Transverse colon (tissue), 4 donors: ENCODE measurements at regions not wholly inside any gene's neighbourhood (a gene's known extent, or its start where the extent isn't known, plus 50 kb on each side); places are given as distances from the start of the nearest gene placed in this dataset.

Experiments
- POLR2A ChIP-seq: fragments of 450-650 bp; IDR thresholded peaks from one replicate; pipeline ENCODE4 v1.6.1; 2016; ENCODE audit warnings: antibody characterized with exemption, mild to moderate bottlenecking, moderate library complexity
- POLR2AphosphoS5 ChIP-seq, 3 donors: sonication (generic); formaldehyde crosslinking; IDR thresholded peaks; one replicate each; pipeline ENCODE4 v1.6.1; 2016; ENCODE audit warnings: antibody characterized with exemption in 3 of 3
- TF ChIP-seq, protein P1 (sequence below), 5 experiments: fragments of 200-600 bp in 3 of 5; fragments of 450-650 bp in 2 of 5; sonication (generic) in 3 of 5; IDR thresholded peaks; 1 replicate in 2 of 5; 2 replicates in 3 of 5; pipeline ENCODE4 v1.5.1; 2016 to 2017; ENCODE audit warnings: antibody characterized with exemption in 5 of 5, inconsistent platforms in 3 of 5, mild to moderate bottlenecking in 2 of 5, moderate library complexity in 1 of 5

DNA sequence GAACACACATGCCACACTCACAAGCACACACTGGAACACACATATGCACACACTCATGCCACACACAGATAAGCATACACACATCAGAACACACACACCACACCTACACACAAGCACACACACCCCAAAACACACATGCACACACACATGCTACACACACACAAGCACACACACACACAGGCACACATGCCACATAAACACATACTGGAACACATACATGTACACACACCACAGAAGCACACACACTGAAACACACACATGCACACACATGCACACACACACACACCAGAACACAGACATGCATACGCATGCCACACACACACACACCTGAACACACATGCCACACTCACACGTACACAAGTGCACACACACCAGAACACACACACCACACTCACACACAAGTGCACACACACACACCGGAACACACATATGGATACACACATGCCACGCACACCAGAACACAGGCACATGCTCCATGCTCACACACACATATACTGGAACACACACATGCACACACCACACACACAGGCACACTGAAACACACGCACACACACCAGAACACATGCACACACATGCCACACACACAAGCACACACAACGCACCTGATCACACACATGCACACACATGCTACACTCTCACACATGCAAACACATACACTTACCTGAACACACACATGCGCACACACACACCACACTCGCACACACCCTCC is 78.0 kb upstream of the IRX4 start:
- TF ChIP-seq, protein P1, sequence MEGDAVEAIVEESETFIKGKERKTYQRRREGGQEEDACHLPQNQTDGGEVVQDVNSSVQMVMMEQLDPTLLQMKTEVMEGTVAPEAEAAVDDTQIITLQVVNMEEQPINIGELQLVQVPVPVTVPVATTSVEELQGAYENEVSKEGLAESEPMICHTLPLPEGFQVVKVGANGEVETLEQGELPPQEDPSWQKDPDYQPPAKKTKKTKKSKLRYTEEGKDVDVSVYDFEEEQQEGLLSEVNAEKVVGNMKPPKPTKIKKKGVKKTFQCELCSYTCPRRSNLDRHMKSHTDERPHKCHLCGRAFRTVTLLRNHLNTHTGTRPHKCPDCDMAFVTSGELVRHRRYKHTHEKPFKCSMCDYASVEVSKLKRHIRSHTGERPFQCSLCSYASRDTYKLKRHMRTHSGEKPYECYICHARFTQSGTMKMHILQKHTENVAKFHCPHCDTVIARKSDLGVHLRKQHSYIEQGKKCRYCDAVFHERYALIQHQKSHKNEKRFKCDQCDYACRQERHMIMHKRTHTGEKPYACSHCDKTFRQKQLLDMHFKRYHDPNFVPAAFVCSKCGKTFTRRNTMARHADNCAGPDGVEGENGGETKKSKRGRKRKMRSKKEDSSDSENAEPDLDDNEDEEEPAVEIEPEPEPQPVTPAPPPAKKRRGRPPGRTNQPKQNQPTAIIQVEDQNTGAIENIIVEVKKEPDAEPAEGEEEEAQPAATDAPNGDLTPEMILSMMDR (IDR thresholded peaks at IDR 0.05), result no peak
- TF ChIP-seq POLR2AphosphoS5 (IDR thresholded peaks at IDR 0.05) (no peak), POLR2A (no peak)
